IMR-90 (cell line): ENCODE measurements at regions not wholly inside any gene's neighbourhood (a gene's known extent, or its start where the extent isn't known, plus 50 kb on each side); places are given as distances from the start of the nearest gene placed in this dataset.

Experiments
- ATAC-seq: fragments of 200-7000 bp; cut with Tn5 transposase; 2 replicates; pipeline ENCODE4 v1.9.1; 2020; ENCODE audit warnings: low read depth, mild to moderate bottlenecking, moderate library complexity
- BruUV-seq: library from RNA; stranded (reverse); fragments of 400-500 nt; replicated peaks from 2 replicates; lab custom pipeline; 2021; lab: Mats Ljungman, UMichigan
- CTCF ChIA-PET: fragments of 300-600 bp; formaldehyde crosslinking; extraction: SDS; loops from one replicate; lab custom pipeline; 2021; ENCODE audit warnings: antibody characterized with exemption; lab: Yijun Ruan, JAX
- POLR2A ChIA-PET: fragments of 300-600 bp; sonication (Branson Sonifier 250); formaldehyde crosslinking; loops from one replicate; lab custom pipeline; 2022; ENCODE audit warnings: antibody characterized with exemption; ENCODE audit not compliant: unreplicated experiment; lab: Charles Lee
- DNase-seq: peaks from one replicate; pipeline ENCODE4 v3.0.0; 2013
- H2AFZ ChIP-seq: replicated peaks from 2 replicates; pipeline ENCODE3; 2013; ENCODE audit warnings: low read length, mild to moderate bottlenecking; ENCODE audit not compliant: poor library complexity
- H2AK5ac ChIP-seq: 2 replicates; pipeline ENCODE4 v1.6.1; 2013; ENCODE audit warnings: low read depth, low read length, inconsistent platforms
- H2AK9ac ChIP-seq: replicated peaks from 2 replicates; pipeline ENCODE3; 2013; ENCODE audit warnings: mild to moderate bottlenecking, low read depth, low read length, moderate library complexity; ENCODE audit not compliant: poor library complexity
- H2BK120ac ChIP-seq: 2 replicates; pipeline ENCODE4 v1.6.1; 2013; ENCODE audit warnings: low read depth, low read length, inconsistent platforms
- H2BK15ac ChIP-seq: 3 replicates; pipeline ENCODE4 v1.6.1; 2013; ENCODE audit warnings: low read depth, low read length, inconsistent platforms
- H2BK20ac ChIP-seq: 2 replicates; pipeline ENCODE4 v1.6.1; 2013; ENCODE audit warnings: low read depth, mild to moderate bottlenecking, inconsistent platforms, low read length, moderate library complexity
- H2BK5ac ChIP-seq: 2 replicates; pipeline ENCODE4 v1.6.1; 2013; ENCODE audit warnings: mild to moderate bottlenecking, low read depth, low read length, inconsistent platforms; ENCODE audit not compliant: poor library complexity, severe bottlenecking
- H3K14ac ChIP-seq: replicated peaks from 2 replicates; pipeline ENCODE4 v1.6.1; 2013; ENCODE audit warnings: low read depth, low read length, inconsistent platforms
- H3K18ac ChIP-seq: 2 replicates; pipeline ENCODE4 v1.6.1; 2013; ENCODE audit warnings: low read depth, low read length, control low read depth
- H3K23ac ChIP-seq: 2 replicates; pipeline ENCODE4 v1.6.1; 2013; ENCODE audit warnings: low read depth, low read length, inconsistent platforms
- H3K27ac ChIP-seq: 2 replicates; pipeline ENCODE4 v1.5.1; 2013; ENCODE audit warnings: mild to moderate bottlenecking, control low read depth, low read length; ENCODE audit not compliant: insufficient read depth
- H3K27me3 ChIP-seq: 2 replicates; pipeline ENCODE4 v1.6.1; 2013; ENCODE audit warnings: low read length; ENCODE audit not compliant: control insufficient read depth, insufficient read depth
- H3K36me3 ChIP-seq: 2 replicates; pipeline ENCODE4 v1.6.1; 2013; ENCODE audit warnings: low read length, mixed read lengths; ENCODE audit not compliant: control insufficient read depth, insufficient read depth
- H3K4ac ChIP-seq: 2 replicates; pipeline ENCODE4 v1.6.1; 2013; ENCODE audit warnings: low read depth, low read length, inconsistent platforms
- H3K4me1 ChIP-seq: 2 replicates; pipeline ENCODE4 v1.6.1; 2013; ENCODE audit warnings: low read length, mixed read lengths; ENCODE audit not compliant: control insufficient read depth, insufficient read depth
- H3K4me2 ChIP-seq: 2 replicates; pipeline ENCODE4 v1.6.1; 2013; ENCODE audit warnings: low read depth, mild to moderate bottlenecking, control low read depth, low read length, moderate library complexity
- H3K4me3 ChIP-seq: 2 replicates; pipeline ENCODE4 v1.5.1; 2013; ENCODE audit warnings: low read depth, mild to moderate bottlenecking, control low read depth, low read length, moderate library complexity; ENCODE audit not compliant: insufficient read depth
- H3K56ac ChIP-seq: 2 replicates; pipeline ENCODE4 v1.6.1; 2013; ENCODE audit warnings: low read length, inconsistent platforms; ENCODE audit not compliant: insufficient read depth; ENCODE audit errors: extremely low read depth
- H3K79me1 ChIP-seq, 2 experiments: 2 replicates each; pipeline ENCODE4 v1.6.1; 2013; ENCODE audit warnings: low read length in 2 of 2, inconsistent platforms in 1 of 2, low read depth in 1 of 2
- H3K9ac ChIP-seq: 2 replicates; pipeline ENCODE4 v1.6.1; 2013; ENCODE audit warnings: low read depth, low read length, control low read depth
- H3K9me1 ChIP-seq: 2 replicates; pipeline ENCODE4 v1.6.1; 2013; ENCODE audit warnings: low read length, inconsistent platforms; ENCODE audit not compliant: insufficient read depth
- H3K9me3 ChIP-seq: 2 replicates; pipeline ENCODE4 v1.6.1; 2013; ENCODE audit warnings: low read length; ENCODE audit not compliant: control insufficient read depth, insufficient read depth
- H4K20me1 ChIP-seq: 2 replicates; pipeline ENCODE4 v1.6.1; 2013; ENCODE audit warnings: low read length, inconsistent platforms; ENCODE audit not compliant: insufficient read depth
- H4K5ac ChIP-seq: 2 replicates; pipeline ENCODE4 v1.6.1; 2013; ENCODE audit warnings: mild to moderate bottlenecking, low read depth, low read length, control low read depth
- H4K8ac ChIP-seq, 2 experiments: 2 replicates each; pipeline ENCODE4 v1.6.1; 2013; ENCODE audit warnings: low read depth in 2 of 2, low read length in 2 of 2, control low read depth in 1 of 2, inconsistent platforms in 1 of 2
- H4K91ac ChIP-seq: 2 replicates; pipeline ENCODE4 v1.6.1; 2013; ENCODE audit warnings: low read depth, low read length, inconsistent platforms; ENCODE audit not compliant: insufficient read depth
- BHLHE40 ChIP-seq: fragments of 150-350 bp; IDR thresholded peaks from 2 replicates; pipeline ENCODE4 v1.6.1; 2016; ENCODE audit warnings: mild to moderate bottlenecking, low read depth, low read length
- CEBPB ChIP-seq: IDR thresholded peaks from 2 replicates; pipeline ENCODE4 v1.6.1; 2012; ENCODE audit warnings: low read depth, low read length, improper control_type of control experiment
- CHD1 ChIP-seq: IDR thresholded peaks from 2 replicates; pipeline ENCODE4 v1.6.1; 2012; ENCODE audit warnings: low read depth, low read length, improper control_type of control experiment
- CTCF ChIP-seq: conservative IDR thresholded peaks from 2 replicates; pipeline ENCODE4 v1.5.1; 2012; ENCODE audit warnings: mild to moderate bottlenecking, low read depth, low read length, improper control_type of control experiment
- ELK1 ChIP-seq: fragments of 150-350 bp; IDR thresholded peaks from 2 replicates; pipeline ENCODE4 v1.6.1; 2016; ENCODE audit warnings: low read depth, mild to moderate bottlenecking, low read length, moderate library complexity, borderline replicate concordance
- FOS ChIP-seq: fragments of 150-350 bp; IDR thresholded peaks from 2 replicates; pipeline ENCODE4 v1.6.1; 2016; ENCODE audit warnings: low read depth, low read length
- MAFK ChIP-seq: IDR thresholded peaks from 2 replicates; pipeline ENCODE4 v1.6.1; 2012; ENCODE audit warnings: low read depth, low read length, improper control_type of control experiment
- MAZ ChIP-seq: IDR thresholded peaks from 2 replicates; pipeline ENCODE4 v1.6.1; 2012; ENCODE audit warnings: low read depth, mild to moderate bottlenecking, low read length, improper control_type of control experiment, moderate library complexity, borderline replicate concordance
- MXI1 ChIP-seq: IDR thresholded peaks from 2 replicates; pipeline ENCODE4 v1.6.1; 2012; ENCODE audit warnings: low read depth, mild to moderate bottlenecking, low read length, moderate library complexity, borderline replicate concordance
- POLR2A ChIP-seq: IDR thresholded peaks from 2 replicates; pipeline ENCODE4 v1.6.1; 2012; ENCODE audit warnings: mild to moderate bottlenecking, low read depth, low read length
- RAD21 ChIP-seq: IDR thresholded peaks from 2 replicates; pipeline ENCODE4 v1.6.1; 2012; ENCODE audit warnings: low read length, improper control_type of control experiment
- RCOR1 ChIP-seq: IDR thresholded peaks from 2 replicates; pipeline ENCODE4 v1.6.1; 2012; ENCODE audit warnings: mild to moderate bottlenecking, low read length, improper control_type of control experiment; ENCODE audit not compliant: insufficient replicate concordance
- RFX5 ChIP-seq: IDR thresholded peaks from 2 replicates; pipeline ENCODE4 v1.8.0; 2012; ENCODE audit warnings: low read depth, mild to moderate bottlenecking, low read length, moderate library complexity
- SMC3 ChIP-seq: fragments of 150-350 bp; IDR thresholded peaks from 2 replicates; pipeline ENCODE4 v1.6.1; 2016; ENCODE audit warnings: low read depth, mild to moderate bottlenecking, antibody characterized with exemption, low read length, moderate library complexity
- WGBS, 2 experiments: methylation state at CpG; one replicate each; pipeline versions ENCODE4 v1.1.5 to v1.1.7; 2013; ENCODE audit warnings: missing lambda C conversion rate in 2 of 2; ENCODE audit not compliant: insufficient read length in 1 of 2; ENCODE audit errors: extremely low coverage in 2 of 2; 5-methylcytosine and 5-hydroxymethylcytosine counted together
- dilution Hi-C: fragments of 300-500 bp; cut with HindIII; formaldehyde crosslinking; loops from one replicate; pipeline ENCODE4 v1.14.3; 2018; ENCODE audit warnings: low sequenced_read_pairs; ENCODE audit not compliant: unreplicated experiment
- in situ Hi-C: fragments of 300-500 bp; cut with MboI; formaldehyde crosslinking; loops from 3 replicates; pipeline ENCODE4 v1.14.3; 2019; ENCODE audit warnings: low sequenced_read_pairs, inconsistent platforms, mixed read lengths
- intact Hi-C: fragments of 100-400 bp; cut with micrococcal nuclease; formaldehyde crosslinking; loops from 2 replicates; pipeline ENCODE4 v1.10.0; 2022

- no peak overlapping the region for H3K27ac ChIP-seq
- no CpG with 5 or more reads among the region's 2 CpGs for WGBS, 2 experiments
- dilution Hi-C loops, result no loop called here
Observed at GRCh38 chr10:6997509-6997908, 413.3 kb downstream of the SFMBT2 start.

More at GRCh38 chr10:6997509-6997908, 413.3 kb downstream of the SFMBT2 start:
- H3K18ac ChIP-seq, result no peak overlapping the region
- no TSS peak for BruUV-seq
- intact Hi-C loops (no loop called here), in situ Hi-C loops (no loop called here)
- no peak for ATAC-seq
- no peaks in the 10 kb centered on the region for H3K4me1 ChIP-seq
- no peaks in the 10 kb centered on the region for H3K27me3 ChIP-seq
- no peak overlapping the region for H2BK5ac ChIP-seq
- no peak overlapping the region for H3K9ac ChIP-seq
- no peak overlapping the region for H3K14ac ChIP-seq
- no peak overlapping the region for H2BK20ac ChIP-seq
- H2AK9ac ChIP-seq, result no peak overlapping the region
- no peak overlapping the region for H4K91ac ChIP-seq
- POLR2A ChIA-PET, result no interaction called here
- H2BK120ac ChIP-seq, result no peak overlapping the region
- no peak overlapping the region for H4K8ac ChIP-seq
- CTCF ChIA-PET, result no interaction called here
- no peaks in the 10 kb centered on the region for H3K9me3 ChIP-seq
- no peak overlapping the region for H3K4me2 ChIP-seq
- no peak overlapping the region for H3K4me3 ChIP-seq
- no peak overlapping the region for H2AK5ac ChIP-seq
- H2BK15ac ChIP-seq, result no peak overlapping the region
- H4K20me1 ChIP-seq, result no peaks in the 10 kb centered on the region
- DNase-seq, result no peak
- H3K4ac ChIP-seq, result no peak overlapping the region
- H2AFZ ChIP-seq, result no peak overlapping the region
- H3K36me3 ChIP-seq, result no peaks in the 10 kb centered on the region
- no peak for TF ChIP-seq SMC3
- TF ChIP-seq CTCF, result no peak
- no peak for TF ChIP-seq RAD21
- no peak for TF ChIP-seq RFX5
- no peak for TF ChIP-seq POLR2A
- TF ChIP-seq ELK1, result no peak
- TF ChIP-seq MAZ, result no peak
- no peak for TF ChIP-seq MXI1
- no peak for TF ChIP-seq MAFK
- TF ChIP-seq CEBPB, result no peak
- no peak for TF ChIP-seq BHLHE40
- no peak for TF ChIP-seq FOS
- no peak for TF ChIP-seq CHD1
- no peak for TF ChIP-seq RCOR1
- H3K79me1 ChIP-seq, result no peaks in the 10 kb centered on the region
- H3K23ac ChIP-seq, result no peak overlapping the region
- no peaks in the 10 kb centered on the region for H3K9me1 ChIP-seq
- no peak overlapping the region for H3K56ac ChIP-seq
- no peak overlapping the region for H4K5ac ChIP-seq
